BLaER1 (cell line): ENCODE measurements at regions not wholly inside any gene's neighbourhood (a gene's known extent, or its start where the extent isn't known, plus 50 kb on each side); places are given as distances from the start of the nearest gene placed in this dataset.
A peak's percentile ranks its signal among the peaks of the same experiment; 100 is the strongest.

Source experiments
- H3K27ac ChIP-seq: shearing (Covaris generic); formaldehyde crosslinking; 2 replicates; pipeline ENCODE4 v1.8.1; 2022
- H3K27me3 ChIP-seq: shearing (Covaris generic); formaldehyde crosslinking; 2 replicates; pipeline ENCODE4 v1.8.1; 2022
- H3K36me3 ChIP-seq: shearing (Covaris generic); formaldehyde crosslinking; 2 replicates; pipeline ENCODE4 v1.8.1; 2022
- H3K4me1 ChIP-seq: shearing (Covaris generic); formaldehyde crosslinking; 2 replicates; pipeline ENCODE4 v1.8.1; 2022
- H3K4me2 ChIP-seq: shearing (Covaris generic); formaldehyde crosslinking; 2 replicates; pipeline ENCODE4 v1.8.1; 2022
- H3K4me3 ChIP-seq: shearing (Covaris generic); formaldehyde crosslinking; 2 replicates; pipeline ENCODE4 v1.8.1; 2022
- H3K9ac ChIP-seq: shearing (Covaris generic); formaldehyde crosslinking; 2 replicates; pipeline ENCODE4 v1.8.1; 2022
- H3K9me3 ChIP-seq: shearing (Covaris generic); formaldehyde crosslinking; 2 replicates; pipeline ENCODE4 v1.8.1; 2022
- H4K20me1 ChIP-seq: shearing (Covaris generic); formaldehyde crosslinking; 2 replicates; pipeline ENCODE4 v1.8.1; 2022
- Cebpa-rat ChIP-seq: shearing (Covaris generic); IDR thresholded peaks from 2 replicates; pipeline ENCODE4 v1.8.1; 2022

DNA sequence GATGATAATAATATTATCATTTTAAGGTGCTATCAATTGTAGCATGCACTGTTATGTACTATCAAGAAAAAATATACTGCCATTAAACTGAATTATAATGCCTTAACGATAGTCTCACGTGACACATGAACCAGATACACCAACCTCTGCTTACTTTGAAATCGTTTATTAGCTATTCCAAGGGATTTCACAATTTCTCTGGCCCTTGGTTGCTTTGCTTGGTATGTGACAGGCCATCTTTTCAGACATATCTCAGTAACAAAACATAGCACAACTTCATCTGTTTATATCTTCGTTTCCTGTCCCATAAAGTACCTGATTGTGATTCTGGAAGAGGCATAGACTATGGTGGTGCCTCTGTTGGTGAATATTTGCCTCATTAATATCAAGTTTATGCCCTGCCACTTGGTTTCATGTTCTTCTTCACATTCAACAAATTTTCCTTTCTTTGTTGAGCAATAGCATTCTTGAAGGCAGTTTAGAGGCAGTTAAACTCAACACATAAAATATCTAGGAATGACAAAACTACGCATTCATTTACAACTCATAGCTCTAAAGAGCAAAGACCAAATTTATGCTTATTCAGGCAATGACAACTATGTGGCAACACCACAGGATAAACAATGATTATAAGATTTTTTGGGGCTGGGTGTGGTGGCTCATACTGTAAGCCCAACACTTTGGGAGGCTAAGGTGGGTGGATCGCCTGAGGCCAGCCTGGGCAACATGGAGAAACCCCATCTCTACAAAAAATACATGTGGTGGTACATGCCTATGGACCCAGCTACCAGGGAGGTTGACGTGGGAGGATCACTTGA lies 84.3 kb downstream of the MCFD2 start:
- Histone ChIP-seq H3K4me2 (no peak overlapping the region), H3K4me3 (no peak overlapping the region), H3K27ac (no peak overlapping the region)

DNA sequence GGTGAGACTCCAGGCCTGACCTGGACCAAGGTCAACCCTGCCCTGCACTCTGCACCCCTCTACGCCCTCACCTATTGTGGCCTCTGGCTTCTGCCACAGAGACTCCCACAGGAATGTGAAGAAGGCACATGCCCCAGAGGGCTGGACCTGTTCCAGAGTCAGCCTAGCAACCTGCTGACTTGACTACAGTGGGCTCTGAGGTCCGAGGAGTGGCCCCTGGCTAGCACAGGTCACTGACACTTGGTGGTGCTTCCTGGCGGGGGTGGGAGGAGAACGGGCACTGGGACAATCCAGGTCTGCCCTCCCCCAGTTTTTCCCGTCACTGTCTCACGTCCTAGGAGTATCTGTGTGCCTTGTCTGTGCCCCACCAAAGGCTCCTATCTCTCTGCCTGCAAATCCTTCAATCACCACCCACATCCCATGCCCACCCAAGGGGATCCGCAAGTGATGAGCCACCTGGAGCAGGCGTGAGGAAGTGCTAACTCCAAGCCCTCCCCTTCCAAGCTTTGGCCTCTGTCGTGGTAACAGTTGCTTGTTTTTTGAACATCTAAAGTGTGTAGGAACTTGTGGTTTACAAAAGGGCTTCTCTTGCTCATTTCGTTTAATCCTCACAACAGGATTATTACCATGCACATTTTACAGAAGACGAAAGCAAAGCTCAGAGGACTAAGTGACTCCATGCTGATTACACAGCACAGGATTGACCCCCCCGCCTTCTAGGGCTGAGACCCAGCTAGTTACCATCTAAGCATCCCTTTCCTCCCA lies 86.2 kb downstream of the MCFD2 start:
- H3K9ac ChIP-seq, result no peak overlapping the region
- H3K36me3 ChIP-seq, result no peaks in the 10 kb centered on the region
- no peak overlapping the region for H3K27ac ChIP-seq
- no peak for TF ChIP-seq Cebpa-rat
- H3K27me3 ChIP-seq, result no peaks in the 10 kb centered on the region
- no peaks in the 10 kb centered on the region for H4K20me1 ChIP-seq
- peaks cover 34% of the 10 kb centered on the region for H3K4me1 ChIP-seq
- H3K9me3 ChIP-seq, result no peaks in the 10 kb centered on the region
- H3K4me2 ChIP-seq, result peak overlapping the region; percentile 35
- H3K4me3 ChIP-seq, result no peak overlapping the region

More for the DNA sequence above, 84.3 kb downstream of the MCFD2 start:
- Histone ChIP-seq H3K9ac (no peak overlapping the region), H3K9me3 (no peaks in the 10 kb centered on the region), H3K4me1 (peaks cover 38% of the 10 kb centered on the region), H4K20me1 (no peaks in the 10 kb centered on the region), H3K27me3 (no peaks in the 10 kb centered on the region), H3K36me3 (no peaks in the 10 kb centered on the region)
- TF ChIP-seq Cebpa-rat, result no peak

DNA sequence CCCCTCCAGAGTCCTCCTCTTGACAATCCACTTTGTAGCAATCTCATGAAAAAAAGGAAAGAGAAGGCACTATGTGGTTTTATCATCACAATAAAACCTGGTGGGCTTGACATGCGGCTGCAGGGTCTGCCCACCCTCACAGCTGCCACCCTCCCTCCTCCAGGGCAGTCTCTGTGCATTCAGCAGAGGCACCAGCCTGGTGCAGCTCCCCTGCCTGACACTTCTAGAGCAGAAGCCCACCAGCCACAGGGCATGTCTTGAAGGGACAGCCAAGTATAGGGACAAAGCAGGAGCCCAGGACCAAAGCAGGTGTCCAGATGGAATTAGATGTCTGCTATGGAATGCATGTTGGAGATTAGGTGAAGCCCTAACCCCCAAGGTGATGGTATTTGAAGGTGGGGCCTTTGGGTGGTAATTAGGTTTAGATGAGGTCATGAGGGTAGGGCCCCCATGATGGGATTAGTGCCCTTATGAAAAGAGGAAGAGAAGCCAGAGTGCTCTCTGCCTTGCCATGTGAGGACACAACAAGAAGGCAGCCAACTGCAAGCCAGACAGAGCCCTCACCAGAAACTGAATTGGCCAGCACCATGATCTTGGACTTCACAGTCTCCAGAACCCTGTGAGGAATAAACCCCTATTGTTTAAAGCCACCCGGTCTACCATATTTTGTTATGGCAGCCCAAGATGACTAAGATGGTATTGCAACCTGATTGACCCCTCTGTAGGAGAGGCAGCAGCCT lies 86.9 kb downstream of the MCFD2 start:
- H4K20me1 ChIP-seq, result no peaks in the 10 kb centered on the region
- no peaks in the 10 kb centered on the region for H3K9me3 ChIP-seq
- no peak for TF ChIP-seq Cebpa-rat
- H3K4me3 ChIP-seq, result no peak overlapping the region
- H3K4me2 ChIP-seq, result peak overlapping the region; percentile 70
- peaks cover 35% of the 10 kb centered on the region for H3K4me1 ChIP-seq
- H3K27me3 ChIP-seq, result no peaks in the 10 kb centered on the region
- no peak overlapping the region; the same call in 1 of the 2 replicates for H3K27ac ChIP-seq
- H3K9ac ChIP-seq, result no peak overlapping the region
- no peaks in the 10 kb centered on the region for H3K36me3 ChIP-seq

DNA sequence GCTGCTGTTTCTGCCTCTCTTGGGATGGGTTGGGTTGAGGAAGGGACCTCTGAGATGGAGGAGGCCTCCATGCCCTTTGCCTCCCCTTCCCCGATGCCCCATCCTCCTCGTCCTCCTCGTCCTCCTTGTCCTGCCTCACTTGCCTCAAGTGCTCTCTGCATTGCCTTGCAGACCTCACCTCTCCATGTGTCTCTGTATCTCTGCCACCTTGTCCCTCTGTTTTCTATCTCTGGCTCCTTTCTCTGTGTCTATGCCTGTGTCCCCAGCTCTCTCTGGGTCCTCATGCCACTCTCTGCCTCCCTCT lies 87.5 kb downstream of the MCFD2 start:
- H3K36me3 ChIP-seq, result no peaks in the 10 kb centered on the region
- H3K4me3 ChIP-seq, result no peak overlapping the region
- no peak overlapping the region for H3K9ac ChIP-seq
- no peak for TF ChIP-seq Cebpa-rat
- H3K27me3 ChIP-seq, result no peaks in the 10 kb centered on the region
- H3K4me1 ChIP-seq, result peaks cover 35% of the 10 kb centered on the region
- H4K20me1 ChIP-seq, result no peaks in the 10 kb centered on the region
- H3K9me3 ChIP-seq, result no peaks in the 10 kb centered on the region
- peak overlapping the region; percentile 70 for H3K4me2 ChIP-seq
- no peak overlapping the region; the same call in 1 of the 2 replicates for H3K27ac ChIP-seq

DNA sequence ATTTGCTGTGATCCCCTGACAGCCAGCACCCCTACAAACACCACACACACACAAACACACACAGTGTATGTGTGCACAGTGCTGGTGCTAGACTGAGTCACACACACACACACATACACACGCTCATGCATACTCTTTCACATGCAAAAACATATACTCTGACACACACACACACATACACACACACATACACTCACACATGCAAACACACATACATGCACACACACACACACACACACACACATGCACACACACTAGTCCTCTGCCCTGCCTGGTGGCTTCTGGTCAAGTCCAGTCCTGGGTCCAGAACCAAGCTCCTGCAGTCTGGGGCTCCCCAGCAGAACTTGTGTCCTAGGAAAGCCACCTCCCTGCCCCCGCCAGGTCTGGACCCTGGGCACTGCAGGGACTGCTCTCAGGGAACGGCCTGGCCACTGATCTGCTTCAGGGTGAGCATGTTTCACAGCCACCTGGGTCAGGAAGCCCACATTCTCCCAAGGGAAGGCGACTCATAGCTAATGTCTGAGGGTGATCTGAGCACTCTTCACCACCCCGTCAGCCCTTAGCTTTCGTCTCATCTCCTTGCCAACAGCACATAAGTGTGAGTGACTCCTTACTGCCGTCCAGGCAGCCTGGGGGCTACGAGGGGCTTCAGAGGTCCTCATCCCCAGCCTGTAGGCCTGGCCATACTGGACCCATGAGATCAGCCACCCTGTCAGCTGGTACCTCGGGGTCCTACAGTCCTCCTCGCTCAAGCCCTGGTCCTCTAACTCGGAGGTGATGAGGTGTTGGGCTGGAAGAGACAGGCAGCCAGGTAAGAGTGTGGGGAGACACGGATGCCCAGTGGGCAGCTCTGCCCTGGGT lies 88.1 kb downstream of the MCFD2 start:
- Histone ChIP-seq H3K27me3 (no peaks in the 10 kb centered on the region), H3K4me3 (no peak overlapping the region), H3K4me2 (peak overlapping the region; percentile 70), H4K20me1 (no peaks in the 10 kb centered on the region), H3K4me1 (peaks cover 35% of the 10 kb centered on the region), H3K27ac (peak overlapping the region; percentile 28; the same call in 1 of the 2 replicates), H3K36me3 (no peaks in the 10 kb centered on the region), H3K9ac (no peak overlapping the region; the same call in 1 of the 2 replicates), H3K9me3 (no peaks in the 10 kb centered on the region)
- no peak for TF ChIP-seq Cebpa-rat

DNA sequence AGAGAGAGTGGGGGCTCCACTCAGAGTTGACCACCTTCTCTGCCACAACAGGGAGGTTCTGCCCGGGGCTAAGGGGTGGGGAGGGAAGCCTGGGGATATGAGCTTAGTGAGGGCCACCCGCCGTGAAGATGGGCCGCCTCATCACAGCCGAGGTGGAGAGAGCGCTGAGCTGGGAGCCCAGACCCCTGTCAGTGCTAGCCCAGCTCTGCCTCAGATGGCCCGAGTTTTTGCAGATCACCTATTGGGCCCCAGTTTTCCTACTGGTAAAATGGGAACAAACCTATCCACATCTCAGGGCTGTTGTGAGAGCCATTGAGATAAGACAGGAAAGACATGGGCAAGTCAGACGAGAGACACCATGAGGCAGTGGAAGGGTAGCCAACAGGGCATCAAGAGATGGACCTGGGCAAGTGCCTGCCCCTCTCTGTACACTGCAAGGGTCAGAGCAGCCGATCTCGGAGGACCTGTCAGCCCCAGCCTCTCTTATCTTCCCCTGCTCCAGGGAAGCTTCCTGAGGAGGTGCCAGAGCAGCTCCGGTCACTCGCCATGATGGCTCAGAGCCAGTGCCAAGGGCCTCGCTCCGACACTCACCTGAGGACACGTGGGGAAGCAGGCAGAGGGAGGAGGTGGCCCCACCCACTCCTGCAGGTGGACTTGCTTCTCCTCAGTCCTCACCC lies 88.9 kb downstream of the MCFD2 start:
- no peak for TF ChIP-seq Cebpa-rat
- no peaks in the 10 kb centered on the region for H3K36me3 ChIP-seq
- no peaks in the 10 kb centered on the region for H3K9me3 ChIP-seq
- H3K4me2 ChIP-seq, result no peak overlapping the region
- no peak overlapping the region for H3K27ac ChIP-seq
- H3K27me3 ChIP-seq, result no peaks in the 10 kb centered on the region
- H3K4me3 ChIP-seq, result no peak overlapping the region
- no peaks in the 10 kb centered on the region for H4K20me1 ChIP-seq
- H3K9ac ChIP-seq, result no peak overlapping the region
- H3K4me1 ChIP-seq, result peaks cover 41% of the 10 kb centered on the region

DNA sequence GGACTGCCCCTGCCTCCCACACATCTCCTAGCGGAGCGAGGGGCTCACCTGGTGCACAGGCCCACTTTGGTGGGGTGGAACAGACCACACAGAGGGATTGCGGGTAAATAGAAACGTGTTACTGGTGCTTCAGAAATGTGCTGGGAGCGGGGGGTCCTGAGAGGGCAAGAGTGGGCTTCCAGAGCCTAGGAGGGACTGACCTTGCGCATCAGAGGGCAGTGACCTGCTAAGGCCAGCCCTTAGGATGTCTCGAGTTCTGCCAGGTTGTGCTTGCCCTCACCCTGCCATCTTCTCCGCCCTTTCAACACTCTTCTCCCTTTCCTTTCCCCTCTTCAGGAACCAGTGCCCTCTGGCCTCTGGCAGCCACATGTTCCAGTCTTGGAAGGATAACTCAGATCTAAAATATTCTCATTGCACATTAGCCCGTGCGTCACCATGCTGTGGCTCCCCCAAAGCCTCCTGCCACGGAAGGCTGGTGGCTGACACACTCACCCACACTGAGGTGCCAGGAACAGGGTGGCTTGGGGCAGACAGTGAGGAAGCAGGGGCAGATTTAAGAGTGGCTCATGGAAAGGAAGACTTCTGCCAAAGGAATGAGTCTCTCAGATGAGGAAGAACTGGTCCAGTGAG lies 89.6 kb downstream of the MCFD2 start:
- Histone ChIP-seq H3K4me1 (peaks cover 47% of the 10 kb centered on the region), H3K4me3 (no peak overlapping the region), H4K20me1 (no peaks in the 10 kb centered on the region), H3K27ac (no peak overlapping the region), H3K9me3 (no peaks in the 10 kb centered on the region), H3K27me3 (no peaks in the 10 kb centered on the region), H3K4me2 (no peak overlapping the region), H3K36me3 (no peaks in the 10 kb centered on the region), H3K9ac (no peak overlapping the region)
- no peak for TF ChIP-seq Cebpa-rat

DNA sequence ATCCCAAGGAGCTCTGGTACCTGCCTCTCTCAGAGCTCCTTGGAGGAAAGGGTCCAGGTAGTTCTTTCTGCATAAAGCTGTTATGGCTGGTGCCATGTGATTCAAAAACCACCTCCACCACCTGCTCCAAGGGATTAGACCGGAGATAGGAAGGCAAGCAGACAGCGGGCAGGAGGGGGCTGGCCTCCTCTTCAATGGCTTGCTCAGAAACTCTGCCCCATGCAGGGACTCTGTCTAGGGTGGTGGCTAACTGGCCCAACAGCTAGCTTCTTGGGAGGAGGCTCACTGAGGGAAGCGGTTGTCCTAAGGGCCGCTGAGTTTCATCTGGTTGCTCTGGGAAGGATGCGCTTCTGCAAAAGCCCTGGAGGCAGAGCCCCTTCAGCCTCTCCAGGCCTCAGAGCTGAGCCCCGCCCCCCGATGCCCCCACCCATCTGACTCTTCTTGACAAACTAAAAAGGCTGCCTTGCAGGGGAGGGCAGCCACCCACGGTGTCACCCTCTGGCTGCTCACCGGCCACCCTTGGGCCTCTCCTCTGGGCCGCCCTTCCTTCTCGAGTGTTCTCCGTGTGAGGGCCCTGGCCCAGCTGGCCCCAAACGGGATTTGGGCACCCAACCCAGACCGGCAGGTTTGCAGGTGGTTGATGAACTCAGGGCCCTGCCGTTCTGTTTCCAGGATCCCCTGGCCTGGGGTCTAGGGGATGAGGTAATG lies 90.2 kb downstream of the MCFD2 start:
- Histone ChIP-seq H4K20me1 (no peaks in the 10 kb centered on the region), H3K27ac (no peak overlapping the region), H3K4me3 (no peak overlapping the region), H3K36me3 (no peaks in the 10 kb centered on the region), H3K9ac (no peak overlapping the region), H3K27me3 (no peaks in the 10 kb centered on the region), H3K4me1 (peaks cover 48% of the 10 kb centered on the region), H3K9me3 (no peaks in the 10 kb centered on the region), H3K4me2 (no peak overlapping the region)
- TF ChIP-seq Cebpa-rat, result no peak
